Posterior cingulate gyrus (tissue), 11 donors: ENCODE measurements at regions not wholly inside any gene's neighbourhood (a gene's known extent, or its start where the extent isn't known, plus 50 kb on each side); places are given as distances from the start of the nearest gene placed in this dataset.

ENCODE experiments used
- DNase-seq, 10 donors: peaks; one replicate each; pipeline versions ENCODE4 v3.0.0 to v3.0.0-alpha.2; 2020 to 2021; ENCODE audit warnings: mixed read lengths in 3 of 10
- intact Hi-C: fragments of 100-400 bp; cut with DNase I; formaldehyde crosslinking; loops from one replicate; pipeline ENCODE4 v1.15.1; 2023

- intact Hi-C loops = no loop called here
- DNase-seq = no peak
Observed at GRCh38 chr10:128310971-128311658, 184.9 kb upstream of the MKI67 start.

- peak in 1 of 10 donors; percentile 34 for DNase-seq
- intact Hi-C loops = no loop called here
Observed at GRCh38 chr10:128312250-128312649, 186.0 kb upstream of the MKI67 start.

- DNase-seq = peak in 1 of 10 donors; percentile 20
Observed at GRCh38 chr10:128314686-128315085, 188.5 kb upstream of the MKI67 start.

GRCh38 chr10:128316121-128316726 lies 190.0 kb upstream of the MKI67 start:
- intact Hi-C loops = no loop called here
- peak in 1 of 10 donors; percentile 61 for DNase-seq

More at GRCh38 chr10:128314686-128315085, 188.5 kb upstream of the MKI67 start:
- intact Hi-C loops = no loop called here

GRCh38 chr10:128316925-128317324 lies 190.7 kb upstream of the MKI67 start:
- peak in 1 of 10 donors; percentile 29 for DNase-seq
- intact Hi-C loops = no loop called here

GRCh38 chr10:128318366-128318765 lies 192.1 kb upstream of the MKI67 start:
- DNase-seq = peak in 1 of 10 donors; percentile 64
- intact Hi-C loops = no loop called here

- DNase-seq = no peak
Observed at GRCh38 chr10:128318913-128319312, 192.7 kb upstream of the MKI67 start.

GRCh38 chr10:128322106-128322505 lies 195.9 kb upstream of the MKI67 start:
- intact Hi-C loops = no loop called here
- peak in 1 of 10 donors; percentile 22 for DNase-seq

More at GRCh38 chr10:128318913-128319312, 192.7 kb upstream of the MKI67 start:
- intact Hi-C loops = no loop called here

- peak in 1 of 10 donors; percentile 36 for DNase-seq
- intact Hi-C loops = no loop called here
Observed at GRCh38 chr10:128322950-128323349, 196.7 kb upstream of the MKI67 start.

- intact Hi-C loops = no loop called here
- peak in 1 of 10 donors; percentile 78 for DNase-seq
Observed at GRCh38 chr10:128324058-128324827, 198.0 kb upstream of the MKI67 start.

- intact Hi-C loops = no loop called here
- DNase-seq = peak in 1 of 10 donors; percentile 22
Observed at GRCh38 chr10:128325788-128326187, 199.6 kb upstream of the MKI67 start.

GRCh38 chr10:128326251-128326650 lies 200.0 kb upstream of the MKI67 start:
- peak in 1 of 10 donors; percentile 43 for DNase-seq
- intact Hi-C loops = no loop called here

- intact Hi-C loops = no loop called here
- peak in 1 of 10 donors; percentile 67 for DNase-seq
Observed at GRCh38 chr10:128326851-128327250, 200.6 kb upstream of the MKI67 start.

- intact Hi-C loops = no loop called here
- no peak for DNase-seq
Observed at GRCh38 chr10:128336401-128336800, 210.2 kb upstream of the MKI67 start.

GRCh38 chr10:128337860-128338378 lies 211.7 kb upstream of the MKI67 start:
- intact Hi-C loops = no loop called here
- no peak for DNase-seq

GRCh38 chr10:128338951-128339350 lies 212.7 kb upstream of the MKI67 start:
- intact Hi-C loops = no loop called here
- no peak for DNase-seq

- no peak for DNase-seq
- intact Hi-C loops = no loop called here
Observed at GRCh38 chr10:128339753-128340152, 213.5 kb upstream of the MKI67 start.

- no peak for DNase-seq
- intact Hi-C loops = no loop called here
Observed at GRCh38 chr10:128345353-128345752, 219.1 kb upstream of the MKI67 start.

- intact Hi-C loops = no loop called here
- no peak for DNase-seq
Observed at GRCh38 chr10:128360783-128361182, 234.6 kb upstream of the MKI67 start.

GRCh38 chr10:128361487-128361886 lies 235.3 kb upstream of the MKI67 start:
- intact Hi-C loops = no loop called here
- no peak for DNase-seq

GRCh38 chr10:128362514-128362913 lies 236.3 kb upstream of the MKI67 start:
- DNase-seq = no peak
- intact Hi-C loops = no loop called here
